Fibroblast of the aortic adventitia (primary cell): ENCODE measurements at regions not wholly inside any gene's neighbourhood (a gene's known extent, or its start where the extent isn't known, plus 50 kb on each side); places are given as distances from the start of the nearest gene placed in this dataset.

Experiments used
- DNase-seq: peaks from one replicate; pipeline ENCODE4 v3.0.0-alpha.2; 2010; ENCODE audit warnings: low read depth
- H3K4me3 ChIP-seq: 2 replicates; pipeline ENCODE4 v1.5.1; 2011; ENCODE audit warnings: low read depth, mild to moderate bottlenecking, control low read depth, low read length, moderate library complexity
- TF ChIP-seq, protein P1 (sequence below): IDR thresholded peaks from 2 replicates; pipeline ENCODE4 v1.5.1; 2011; ENCODE audit warnings: mild to moderate bottlenecking, low read length, control low read depth, inconsistent platforms; ENCODE audit not compliant: insufficient read depth

DNA sequence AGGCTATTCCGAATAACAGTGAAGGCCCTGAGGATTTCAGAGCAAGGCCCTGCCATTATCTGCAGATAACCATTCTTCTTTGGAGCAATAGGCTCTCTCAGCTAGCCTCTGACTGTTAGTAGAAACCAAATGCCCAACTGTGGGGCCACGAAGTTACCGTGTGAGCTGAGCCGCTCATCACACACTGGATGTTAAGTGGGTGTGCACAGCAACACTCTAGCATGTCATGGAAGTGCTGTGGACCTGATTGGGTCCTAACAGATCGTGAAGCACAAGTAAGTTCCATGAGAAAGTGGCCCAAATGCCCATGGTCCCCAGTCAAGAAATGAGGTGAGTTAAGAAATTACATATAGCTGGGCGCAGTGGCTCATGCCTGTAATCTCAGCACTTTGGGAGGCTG, 190.4 kb downstream of the ALG10 start:
- TF ChIP-seq, protein P1, sequence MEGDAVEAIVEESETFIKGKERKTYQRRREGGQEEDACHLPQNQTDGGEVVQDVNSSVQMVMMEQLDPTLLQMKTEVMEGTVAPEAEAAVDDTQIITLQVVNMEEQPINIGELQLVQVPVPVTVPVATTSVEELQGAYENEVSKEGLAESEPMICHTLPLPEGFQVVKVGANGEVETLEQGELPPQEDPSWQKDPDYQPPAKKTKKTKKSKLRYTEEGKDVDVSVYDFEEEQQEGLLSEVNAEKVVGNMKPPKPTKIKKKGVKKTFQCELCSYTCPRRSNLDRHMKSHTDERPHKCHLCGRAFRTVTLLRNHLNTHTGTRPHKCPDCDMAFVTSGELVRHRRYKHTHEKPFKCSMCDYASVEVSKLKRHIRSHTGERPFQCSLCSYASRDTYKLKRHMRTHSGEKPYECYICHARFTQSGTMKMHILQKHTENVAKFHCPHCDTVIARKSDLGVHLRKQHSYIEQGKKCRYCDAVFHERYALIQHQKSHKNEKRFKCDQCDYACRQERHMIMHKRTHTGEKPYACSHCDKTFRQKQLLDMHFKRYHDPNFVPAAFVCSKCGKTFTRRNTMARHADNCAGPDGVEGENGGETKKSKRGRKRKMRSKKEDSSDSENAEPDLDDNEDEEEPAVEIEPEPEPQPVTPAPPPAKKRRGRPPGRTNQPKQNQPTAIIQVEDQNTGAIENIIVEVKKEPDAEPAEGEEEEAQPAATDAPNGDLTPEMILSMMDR = no peak
- H3K4me3 ChIP-seq = no peak overlapping the region
- no peak for DNase-seq

DNA sequence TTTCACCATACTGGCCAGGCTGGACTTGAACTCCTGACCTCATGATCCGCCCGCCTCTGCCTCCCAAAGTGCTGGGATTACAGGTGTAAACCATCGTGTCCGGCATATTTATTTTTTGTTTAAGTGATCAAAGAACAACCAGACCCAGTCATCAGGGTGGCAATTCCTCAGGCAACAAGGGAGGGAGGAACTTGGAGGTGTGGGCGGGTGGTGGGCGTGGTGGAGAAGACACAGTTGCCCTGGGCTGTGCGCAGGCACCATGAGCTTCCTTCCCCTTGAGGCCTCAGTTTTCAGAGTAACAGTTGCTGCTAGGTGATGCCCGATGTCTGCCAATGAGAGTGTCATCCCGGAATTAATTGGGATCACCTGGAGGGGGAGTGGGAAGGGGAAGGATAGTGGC, 191.7 kb downstream of the ALG10 start:
- TF ChIP-seq, protein P1 = no peak

DNA sequence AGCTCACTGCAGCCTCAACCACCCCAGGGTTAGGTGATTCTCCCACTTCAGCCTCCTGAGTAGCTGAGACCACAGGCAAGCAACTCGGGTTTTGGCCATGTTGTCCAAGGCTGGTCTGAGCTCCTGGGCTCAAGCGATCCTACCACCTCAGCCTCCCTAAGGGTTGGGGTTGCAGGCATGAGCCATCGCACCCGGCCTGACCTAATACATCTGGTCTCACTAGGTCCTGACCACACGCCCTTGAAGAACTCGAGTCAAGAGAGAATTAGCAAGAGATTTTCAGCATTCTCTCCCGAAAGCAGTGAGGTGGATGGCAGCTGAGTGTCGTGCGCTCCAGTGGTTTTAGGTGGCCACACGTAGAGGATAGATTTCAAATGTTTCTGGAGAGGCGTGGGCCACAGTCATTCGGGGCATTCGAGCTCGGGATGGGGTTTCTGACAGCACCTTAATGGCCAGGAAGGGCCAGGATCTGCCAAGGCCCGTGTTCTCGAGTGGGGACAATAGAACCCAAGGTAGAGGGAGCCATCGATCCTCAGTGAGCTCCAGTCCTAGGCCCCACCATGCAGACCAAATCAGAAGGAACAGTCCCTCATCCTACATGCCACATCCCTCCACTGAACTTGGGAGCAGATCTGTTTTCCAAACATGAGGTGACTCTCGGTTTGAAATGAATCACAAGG, 193.1 kb downstream of the ALG10 start:
- TF ChIP-seq, protein P1 = no peak
- H3K4me3 ChIP-seq = no peak overlapping the region

More for the DNA sequence above, 191.7 kb downstream of the ALG10 start:
- no peak for DNase-seq
- no peak overlapping the region for H3K4me3 ChIP-seq

DNA sequence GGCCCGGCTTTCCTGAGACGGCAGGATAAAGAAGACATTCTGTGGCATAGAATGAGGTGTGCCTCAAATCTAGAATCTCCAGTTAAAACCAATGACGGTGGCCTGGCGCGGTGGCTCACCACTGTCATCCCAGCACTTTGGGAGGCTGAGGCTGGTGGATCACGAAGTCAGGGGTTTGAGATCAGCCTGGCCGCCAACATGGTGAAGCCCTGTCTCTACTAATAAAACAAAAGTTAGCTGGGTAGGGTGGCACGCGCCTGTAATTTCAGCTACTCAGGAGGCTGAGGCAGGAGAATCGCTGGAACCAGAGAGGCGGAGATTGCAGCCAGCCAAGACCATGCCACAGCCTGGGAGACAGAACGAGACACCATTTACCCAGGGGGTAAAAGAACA, 193.6 kb downstream of the ALG10 start:
- DNase-seq = no peak
- H3K4me3 ChIP-seq = no peak overlapping the region
- TF ChIP-seq, protein P1 = no peak

More for the DNA sequence above, 193.1 kb downstream of the ALG10 start:
- DNase-seq = no peak

DNA sequence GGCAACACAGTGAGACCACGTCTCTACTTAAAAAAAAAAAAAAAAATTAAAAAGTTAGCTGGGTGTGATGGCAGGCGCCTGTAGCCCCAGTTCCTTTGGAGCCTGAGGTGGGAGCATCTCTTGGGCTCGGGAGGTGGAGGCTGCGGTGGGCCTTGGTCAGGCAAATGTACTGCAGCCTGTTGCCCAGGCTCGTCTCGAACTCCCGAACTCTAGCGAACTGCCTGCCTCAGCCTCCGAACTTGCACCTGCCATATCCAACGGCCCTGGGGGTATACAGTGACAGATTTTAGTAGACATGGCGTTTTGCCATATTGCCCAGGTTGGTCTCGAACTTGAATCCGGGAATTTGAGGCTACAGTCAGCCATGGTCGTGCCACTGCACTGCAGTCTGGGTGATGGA, 195.4 kb downstream of the ALG10 start:
- TF ChIP-seq, protein P1 = no peak
- no peak for DNase-seq
- no peak overlapping the region for H3K4me3 ChIP-seq

DNA sequence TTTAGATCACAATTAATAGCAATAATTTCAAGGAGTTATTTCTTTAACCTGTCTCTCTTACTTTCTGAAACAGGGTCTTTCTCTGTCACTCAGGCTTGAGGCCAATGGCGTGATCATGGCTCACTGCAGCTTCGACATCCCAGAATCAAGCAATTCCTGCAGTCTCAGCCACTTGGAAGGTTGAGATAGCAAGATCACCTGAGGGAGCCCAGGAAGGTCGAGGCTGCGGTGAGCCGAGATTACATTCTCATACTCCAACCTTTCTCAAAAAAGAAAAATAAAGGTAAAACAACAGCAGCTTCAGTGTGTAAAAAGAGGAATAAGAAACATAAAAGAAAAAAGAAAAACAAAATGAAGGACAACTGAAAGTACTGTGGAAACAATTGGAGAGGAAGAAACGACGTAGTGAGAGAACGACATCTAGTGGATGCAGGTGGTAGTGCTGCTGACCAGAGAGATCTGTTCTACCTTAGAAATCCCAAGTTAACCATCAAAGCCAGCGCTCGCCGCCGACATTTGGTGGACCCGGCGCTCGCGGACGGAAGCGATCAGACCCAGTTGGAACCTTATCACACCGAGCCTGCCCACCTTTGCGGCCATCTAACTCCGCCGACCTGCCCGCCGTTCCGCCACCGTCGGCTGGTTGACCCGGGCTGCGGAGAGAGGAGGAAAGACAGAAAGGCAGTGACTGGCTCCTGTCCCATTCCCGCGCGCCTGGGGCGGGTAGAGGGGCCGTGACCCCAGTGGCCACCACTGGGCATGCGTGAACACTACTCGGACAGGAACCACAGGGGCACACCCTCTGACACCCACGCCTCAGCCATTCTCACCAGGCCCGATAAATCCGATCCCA, 196.1 kb downstream of the ALG10 start:
- peak overlapping the region; percentile 46 for H3K4me3 ChIP-seq
- TF ChIP-seq, protein P1 = peak; percentile 86
- peak; percentile 65 for DNase-seq
